ENCODE measurements at regions not wholly inside any gene's neighbourhood (a gene's known extent, or its start where the extent isn't known, plus 50 kb on each side); places are given as distances from the start of the nearest gene placed in this dataset.

DNA sequence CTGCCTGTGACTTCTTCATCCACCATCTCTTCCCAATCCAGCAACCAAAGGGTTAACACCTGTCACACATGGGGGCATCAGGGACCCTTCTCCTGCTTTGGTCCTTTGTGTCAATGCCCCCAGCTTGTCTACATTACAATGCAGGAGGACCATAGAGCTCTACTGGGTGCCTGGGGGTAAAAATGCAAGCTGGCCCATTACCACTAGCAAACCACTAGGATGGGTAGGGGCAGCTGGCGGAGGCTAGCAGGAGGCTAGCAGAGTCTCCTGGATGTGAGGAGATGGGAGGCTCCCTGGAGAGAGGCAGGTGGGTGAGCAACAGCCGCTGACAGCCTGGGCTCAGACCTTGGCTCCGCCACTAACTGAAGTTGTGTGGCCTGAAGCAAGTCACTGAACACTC is 153.4 kb upstream of the SKOR2 start:
- TF ChIP-seq, protein P1, sequence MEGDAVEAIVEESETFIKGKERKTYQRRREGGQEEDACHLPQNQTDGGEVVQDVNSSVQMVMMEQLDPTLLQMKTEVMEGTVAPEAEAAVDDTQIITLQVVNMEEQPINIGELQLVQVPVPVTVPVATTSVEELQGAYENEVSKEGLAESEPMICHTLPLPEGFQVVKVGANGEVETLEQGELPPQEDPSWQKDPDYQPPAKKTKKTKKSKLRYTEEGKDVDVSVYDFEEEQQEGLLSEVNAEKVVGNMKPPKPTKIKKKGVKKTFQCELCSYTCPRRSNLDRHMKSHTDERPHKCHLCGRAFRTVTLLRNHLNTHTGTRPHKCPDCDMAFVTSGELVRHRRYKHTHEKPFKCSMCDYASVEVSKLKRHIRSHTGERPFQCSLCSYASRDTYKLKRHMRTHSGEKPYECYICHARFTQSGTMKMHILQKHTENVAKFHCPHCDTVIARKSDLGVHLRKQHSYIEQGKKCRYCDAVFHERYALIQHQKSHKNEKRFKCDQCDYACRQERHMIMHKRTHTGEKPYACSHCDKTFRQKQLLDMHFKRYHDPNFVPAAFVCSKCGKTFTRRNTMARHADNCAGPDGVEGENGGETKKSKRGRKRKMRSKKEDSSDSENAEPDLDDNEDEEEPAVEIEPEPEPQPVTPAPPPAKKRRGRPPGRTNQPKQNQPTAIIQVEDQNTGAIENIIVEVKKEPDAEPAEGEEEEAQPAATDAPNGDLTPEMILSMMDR (IDR thresholded peaks at IDR 0.05; ENCODE audit: insufficient read depth, low read length, poor library complexity, severe bottlenecking): no peak
- no peak for TF ChIP-seq EZH2phosphoT487 (conservative IDR thresholded peaks at IDR 0.05; ENCODE audit: low read length)
